T-helper 2 cell treated with Interferon-gamma antibody and Interleukin-4, amounts not matched to agents 5 μg/mL and 100 μg/mL, for 36 hours (primary cell): ENCODE measurements at regions not wholly inside any gene's neighbourhood (a gene's known extent, or its start where the extent isn't known, plus 50 kb on each side); places are given as distances from the start of the nearest gene placed in this dataset.
"Not testable (repeated sequence)": the region's sequence is repeated elsewhere in the genome, so short reads cannot be mapped to it uniquely, and the experiment has no call there.

Experiments used
- DNase-seq: peaks from one replicate; pipeline ENCODE4 v3.0.0; 2021; ENCODE audit warnings: low spot score
- H3K27ac Mint-ChIP-seq: one replicate; pipeline ENCODE4 v1.8.0; 2021; ENCODE audit warnings: mild to moderate bottlenecking, mixed read lengths
- H3K27me3 Mint-ChIP-seq: one replicate; pipeline ENCODE4 v1.8.0; 2021; ENCODE audit warnings: low read depth, mixed read lengths
- H3K36me3 Mint-ChIP-seq: one replicate; pipeline ENCODE4 v1.8.0; 2021; ENCODE audit warnings: low read depth, mixed read lengths
- H3K4me1 Mint-ChIP-seq: one replicate; pipeline ENCODE4 v1.8.0; 2021; ENCODE audit warnings: low read depth, mixed read lengths
- H3K4me3 Mint-ChIP-seq: one replicate; pipeline ENCODE4 v1.8.0; 2022; ENCODE audit warnings: mild to moderate bottlenecking, moderate library complexity, mixed read lengths
- H3K9me3 Mint-ChIP-seq: one replicate; pipeline ENCODE4 v1.8.0; 2021; ENCODE audit warnings: mixed read lengths

GRCh38 chr2:145410086-145410485, 890.2 kb upstream of the ZEB2 start:
- Mint-ChIP-seq H3K4me3 (no peak overlapping the region), H3K36me3 (peaks cover 6% of the 10 kb centered on the region), H3K27me3 (peaks cover 55% of the 10 kb centered on the region), H3K4me1 (peaks cover 27% of the 10 kb centered on the region), H3K9me3 (peaks cover 17% of the 10 kb centered on the region), H3K27ac (no peak overlapping the region)
- DNase-seq: no peak

GRCh38 chr2:145408980-145409379, 889.1 kb upstream of the ZEB2 start:
- peaks cover 5% of the 10 kb centered on the region for H3K36me3 Mint-ChIP-seq
- no peak overlapping the region for H3K27ac Mint-ChIP-seq
- H3K27me3 Mint-ChIP-seq: peaks cover 53% of the 10 kb centered on the region
- peaks cover 27% of the 10 kb centered on the region for H3K4me1 Mint-ChIP-seq
- DNase-seq: no peak
- peaks cover 13% of the 10 kb centered on the region for H3K9me3 Mint-ChIP-seq
- H3K4me3 Mint-ChIP-seq: no peak overlapping the region

- Mint-ChIP-seq H3K27ac (no peak overlapping the region), H3K4me3 (no peak overlapping the region), H3K9me3 (peaks cover 8% of the 10 kb centered on the region), H3K27me3 (peaks cover 34% of the 10 kb centered on the region), H3K36me3 (no peaks in the 10 kb centered on the region), H3K4me1 (no peaks in the 10 kb centered on the region)
- DNase-seq: no peak
Measured at GRCh38 chr2:145404690-145405089, 884.8 kb upstream of the ZEB2 start.

GRCh38 chr2:145402706-145403277, 882.9 kb upstream of the ZEB2 start:
- Mint-ChIP-seq H3K4me1 (no peaks in the 10 kb centered on the region), H3K9me3 (no peaks in the 10 kb centered on the region), H3K4me3 (no peak overlapping the region), H3K36me3 (no peaks in the 10 kb centered on the region), H3K27ac (no peak overlapping the region), H3K27me3 (peaks cover 32% of the 10 kb centered on the region)
- no peak for DNase-seq

GRCh38 chr2:145399131-145399530, 879.2 kb upstream of the ZEB2 start:
- no peak overlapping the region for H3K4me3 Mint-ChIP-seq
- no peak for DNase-seq
- no peaks in the 10 kb centered on the region for H3K36me3 Mint-ChIP-seq
- H3K4me1 Mint-ChIP-seq: no peaks in the 10 kb centered on the region
- H3K27me3 Mint-ChIP-seq: peaks cover 23% of the 10 kb centered on the region
- no peaks in the 10 kb centered on the region for H3K9me3 Mint-ChIP-seq
- H3K27ac Mint-ChIP-seq: no peak overlapping the region

GRCh38 chr2:145394181-145394580, 874.3 kb upstream of the ZEB2 start:
- peaks cover 21% of the 10 kb centered on the region for H3K27me3 Mint-ChIP-seq

GRCh38 chr2:145386973-145387372, 867.1 kb upstream of the ZEB2 start:
- no peak for DNase-seq
- peaks cover 4% of the 10 kb centered on the region for H3K4me1 Mint-ChIP-seq
- peaks cover 7% of the 10 kb centered on the region for H3K27me3 Mint-ChIP-seq
- H3K9me3 Mint-ChIP-seq: no peaks in the 10 kb centered on the region
- H3K4me3 Mint-ChIP-seq: no peak overlapping the region
- H3K36me3 Mint-ChIP-seq: no peaks in the 10 kb centered on the region
- no peak overlapping the region for H3K27ac Mint-ChIP-seq

More at GRCh38 chr2:145394181-145394580, 874.3 kb upstream of the ZEB2 start:
- Mint-ChIP-seq H3K4me1 (no peaks in the 10 kb centered on the region), H3K27ac (no peak overlapping the region), H3K9me3 (no peaks in the 10 kb centered on the region), H3K4me3 (no peak overlapping the region), H3K36me3 (no peaks in the 10 kb centered on the region)
- DNase-seq: no peak

- Mint-ChIP-seq H3K4me1 (peaks cover 4% of the 10 kb centered on the region), H3K27ac (no peak overlapping the region), H3K36me3 (no peaks in the 10 kb centered on the region), H3K27me3 (peaks cover 4% of the 10 kb centered on the region), H3K9me3 (no peaks in the 10 kb centered on the region), H3K4me3 (no peak overlapping the region)
- no peak for DNase-seq
Measured at GRCh38 chr2:145383961-145384360, 864.0 kb upstream of the ZEB2 start.

- H3K9me3 Mint-ChIP-seq: no peaks in the 10 kb centered on the region
- H3K4me3 Mint-ChIP-seq: no peak overlapping the region
- peaks cover 6% of the 10 kb centered on the region for H3K27me3 Mint-ChIP-seq
- H3K36me3 Mint-ChIP-seq: no peaks in the 10 kb centered on the region
- DNase-seq: no peak
- no peak overlapping the region for H3K27ac Mint-ChIP-seq
- H3K4me1 Mint-ChIP-seq: peaks cover 4% of the 10 kb centered on the region
Measured at GRCh38 chr2:145380436-145381017, 860.6 kb upstream of the ZEB2 start.

GRCh38 chr2:145379934-145380333, 860.0 kb upstream of the ZEB2 start:
- DNase-seq: no peak
- H3K27ac Mint-ChIP-seq: no peak overlapping the region
- H3K36me3 Mint-ChIP-seq: no peaks in the 10 kb centered on the region
- peaks cover 9% of the 10 kb centered on the region for H3K27me3 Mint-ChIP-seq
- no peaks in the 10 kb centered on the region for H3K9me3 Mint-ChIP-seq
- H3K4me1 Mint-ChIP-seq: peaks cover 3% of the 10 kb centered on the region
- H3K4me3 Mint-ChIP-seq: no peak overlapping the region

- H3K9me3 Mint-ChIP-seq: no peaks in the 10 kb centered on the region
- no peak overlapping the region for H3K27ac Mint-ChIP-seq
- peaks cover 6% of the 10 kb centered on the region for H3K27me3 Mint-ChIP-seq
- no peaks in the 10 kb centered on the region for H3K4me1 Mint-ChIP-seq
- no peaks in the 10 kb centered on the region for H3K36me3 Mint-ChIP-seq
- H3K4me3 Mint-ChIP-seq: no peak overlapping the region
- no peak for DNase-seq
Measured at GRCh38 chr2:145374165-145374564, 854.2 kb upstream of the ZEB2 start.

- DNase-seq, H3K27me3 Mint-ChIP-seq, H3K36me3 Mint-ChIP-seq: not testable (repeated sequence)
Measured at GRCh38 chr2:145367334-145367733, 847.4 kb upstream of the ZEB2 start.

GRCh38 chr2:145366341-145366740, 846.4 kb upstream of the ZEB2 start:
- no peak for DNase-seq
- H3K4me1 Mint-ChIP-seq: no peaks in the 10 kb centered on the region
- no peaks in the 10 kb centered on the region for H3K27me3 Mint-ChIP-seq
- H3K36me3 Mint-ChIP-seq: no peaks in the 10 kb centered on the region
- H3K4me3 Mint-ChIP-seq: no peak overlapping the region
- no peaks in the 10 kb centered on the region for H3K9me3 Mint-ChIP-seq
- no peak overlapping the region for H3K27ac Mint-ChIP-seq

More at GRCh38 chr2:145367334-145367733, 847.4 kb upstream of the ZEB2 start:
- H3K4me3 Mint-ChIP-seq, H3K9me3 Mint-ChIP-seq, H3K27ac Mint-ChIP-seq, H3K4me1 Mint-ChIP-seq: not testable (repeated sequence)

- no peak overlapping the region for H3K4me3 Mint-ChIP-seq
- DNase-seq: no peak
- no peaks in the 10 kb centered on the region for H3K27me3 Mint-ChIP-seq
- H3K36me3 Mint-ChIP-seq: no peaks in the 10 kb centered on the region
- no peaks in the 10 kb centered on the region for H3K4me1 Mint-ChIP-seq
- H3K9me3 Mint-ChIP-seq: no peaks in the 10 kb centered on the region
- no peak overlapping the region for H3K27ac Mint-ChIP-seq
Measured at GRCh38 chr2:145360129-145360790, 840.3 kb upstream of the ZEB2 start.
